GM21360 (cell line): ENCODE measurements at regions not wholly inside any gene's neighbourhood (a gene's known extent, or its start where the extent isn't known, plus 50 kb on each side); places are given as distances from the start of the nearest gene placed in this dataset.

Experiments used
- ATAC-seq: cut with Tn5 transposase; IDR thresholded peaks from one replicate; pipeline ENCODE4 v1.9.1; 2021; ENCODE audit warnings: mild to moderate bottlenecking, moderate library complexity; ENCODE audit not compliant: unreplicated experiment

DNA sequence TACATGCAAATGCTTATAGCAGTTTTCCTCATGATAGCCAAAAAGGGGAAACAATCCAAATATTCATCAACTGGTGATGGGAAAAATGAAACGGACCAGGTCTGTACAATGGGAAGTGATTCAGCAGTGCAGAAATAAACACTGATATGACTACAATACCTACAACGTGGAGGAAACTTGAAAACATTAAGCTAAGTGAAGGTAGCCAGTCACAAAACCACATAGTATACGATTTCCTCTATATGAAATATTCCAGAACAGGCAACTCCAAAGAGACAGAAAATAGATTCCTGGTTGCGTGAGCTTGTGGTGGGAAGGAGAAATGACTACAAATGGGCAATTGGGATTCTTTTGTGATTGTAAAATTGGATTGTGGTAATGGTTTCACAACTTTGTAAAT lies 263.1 kb upstream of the PITRM1 start:
- no peak for ATAC-seq

DNA sequence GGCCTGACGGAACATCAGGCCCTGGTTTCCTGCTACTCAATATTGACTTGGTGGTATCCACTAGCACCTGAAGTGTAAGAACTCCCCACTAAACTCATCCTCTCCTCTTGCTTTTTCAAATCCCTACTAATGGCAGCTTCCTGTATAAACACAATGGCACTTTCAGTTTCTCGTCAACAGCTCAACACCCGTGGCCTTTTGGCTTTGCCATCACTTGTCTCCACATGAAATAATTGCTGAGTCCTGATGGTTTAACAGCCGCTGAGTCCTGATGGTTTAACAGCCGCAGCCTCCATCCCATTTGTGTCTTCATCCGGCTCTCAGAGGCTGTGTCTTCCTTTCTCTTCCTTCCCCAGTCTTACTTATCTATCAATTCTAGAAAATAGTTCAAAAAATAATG lies 261.4 kb upstream of the PITRM1 start:
- ATAC-seq, result no peak

DNA sequence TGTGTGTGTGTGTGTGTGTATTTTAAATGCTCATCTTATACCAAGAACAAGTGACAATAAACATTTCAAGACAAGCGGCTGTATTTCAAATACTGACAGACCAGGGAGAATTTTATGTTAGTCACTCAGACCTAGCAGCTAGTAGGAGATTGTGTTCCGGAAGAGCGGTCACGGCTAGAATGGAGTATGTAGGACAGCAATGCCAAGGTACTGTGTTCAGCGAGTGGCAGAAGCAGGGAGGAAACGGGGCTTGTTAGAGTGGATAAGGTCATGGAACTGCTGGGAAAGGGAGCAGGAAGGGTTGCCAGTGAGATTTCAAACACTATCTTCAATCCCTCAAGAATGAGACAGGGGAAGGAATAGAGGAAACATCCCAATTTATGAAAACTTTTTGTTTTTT lies 260.5 kb upstream of the PITRM1 start:
- no peak for ATAC-seq

DNA sequence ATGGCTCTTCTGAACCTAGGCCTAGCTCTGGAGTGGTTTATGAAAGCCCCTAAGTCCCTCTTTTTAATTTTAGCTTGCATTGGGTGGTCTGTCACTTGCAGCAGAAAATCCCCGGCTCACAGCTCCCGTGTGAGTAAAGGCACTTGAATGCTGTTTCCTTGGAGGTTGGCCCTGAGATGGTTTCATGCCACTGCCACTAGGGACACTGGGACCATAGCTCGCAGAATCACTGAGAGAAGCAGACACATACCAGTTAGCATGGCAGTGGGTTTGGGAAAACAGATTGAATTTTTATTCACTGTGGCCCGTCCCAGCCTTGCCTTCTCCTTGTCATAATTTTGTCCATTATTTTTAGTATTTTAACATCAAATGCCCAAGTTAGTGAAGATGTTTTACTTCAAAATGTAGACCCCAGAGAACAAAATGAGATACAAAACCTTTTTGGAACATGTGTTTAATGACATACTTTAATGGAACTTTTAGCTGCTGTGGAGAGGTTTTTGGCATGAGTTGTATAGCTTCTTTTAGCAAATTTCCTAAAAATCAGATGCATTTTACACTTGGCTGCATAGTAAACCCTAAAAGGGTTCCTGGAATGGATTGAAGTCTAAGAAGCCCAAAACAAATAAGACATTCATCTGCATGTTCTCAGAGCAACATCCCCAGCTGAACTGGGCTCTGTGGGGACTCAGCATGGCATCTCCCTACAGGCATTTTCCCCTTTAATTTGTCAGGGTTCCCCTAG lies 259.7 kb upstream of the PITRM1 start:
- no peak for ATAC-seq

DNA sequence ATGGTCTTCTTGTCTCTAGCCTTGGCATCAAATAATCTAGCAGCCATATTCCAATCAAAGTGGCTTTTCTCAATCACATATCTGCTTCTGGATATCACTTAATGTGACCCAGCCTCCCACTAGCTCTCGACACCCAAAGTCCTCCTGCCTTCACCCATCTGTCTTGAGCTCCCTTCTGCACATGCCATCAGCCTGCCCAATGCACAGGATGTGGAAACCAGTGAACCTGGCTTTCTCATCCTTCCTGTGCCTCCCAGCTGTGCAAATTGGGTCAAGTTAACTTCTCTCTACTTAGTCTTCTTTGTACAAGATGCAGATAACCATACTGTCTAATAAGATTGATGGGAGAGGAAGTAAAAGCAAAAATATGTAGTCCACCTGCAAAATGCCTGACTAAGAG lies 257.9 kb upstream of the PITRM1 start:
- no peak for ATAC-seq

DNA sequence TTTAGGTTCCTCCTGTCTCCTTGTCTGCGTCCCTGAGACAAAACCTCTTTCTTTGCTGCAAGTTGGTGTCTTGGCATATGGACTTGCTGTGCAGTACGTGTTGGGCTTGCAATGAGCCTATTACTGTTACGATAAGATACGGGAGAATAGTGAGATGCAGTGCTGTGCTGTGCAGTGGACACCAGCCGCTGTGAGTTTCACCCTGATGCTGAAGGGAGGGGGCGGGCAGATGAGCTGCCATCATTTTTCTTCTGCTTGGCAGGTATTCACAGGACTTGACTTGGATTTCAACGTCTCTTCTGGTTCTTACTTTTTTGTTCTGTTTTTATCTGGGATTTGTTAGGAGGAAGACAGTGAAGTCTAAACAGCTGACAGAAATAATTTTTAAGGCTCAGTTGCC lies 257.1 kb upstream of the PITRM1 start:
- ATAC-seq, result no peak

DNA sequence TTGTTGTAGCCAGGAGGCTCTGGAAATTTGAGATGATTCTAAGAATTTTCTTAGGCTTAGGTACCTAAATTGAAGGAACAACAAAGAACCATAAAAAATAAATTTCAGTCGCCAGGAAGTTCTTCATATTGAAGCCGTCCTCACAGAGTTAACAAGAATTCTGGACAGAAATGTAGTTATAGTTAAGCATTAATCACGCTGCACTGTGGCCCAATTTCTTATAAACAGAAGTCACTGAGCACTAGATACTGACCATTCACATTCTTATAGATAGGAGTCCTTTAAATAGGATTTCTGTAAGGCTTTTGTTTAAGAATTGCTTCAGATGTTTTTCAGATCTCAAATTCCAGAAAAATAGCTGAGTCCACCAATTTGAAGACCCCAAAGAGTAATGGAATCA lies 256.2 kb upstream of the PITRM1 start:
- no peak for ATAC-seq

DNA sequence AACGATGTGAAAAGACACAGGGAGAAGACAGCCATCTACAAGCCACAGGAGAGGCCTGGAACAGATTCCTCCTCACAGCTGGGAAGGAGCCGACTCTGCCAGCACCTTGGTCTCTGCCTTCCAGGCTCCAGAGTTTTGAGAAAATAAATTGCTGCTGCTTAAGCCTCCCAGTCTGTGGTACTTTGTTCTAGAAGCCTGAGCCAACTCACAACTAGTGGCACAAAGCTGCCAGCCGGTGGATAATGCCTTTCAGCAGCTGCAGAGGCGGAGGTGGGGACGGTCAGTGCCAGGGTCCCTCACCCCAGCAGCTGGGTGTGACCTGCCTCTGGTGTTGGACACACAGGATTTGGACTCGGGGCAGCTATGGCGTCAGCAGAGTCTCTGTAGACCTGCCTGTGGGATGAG lies 255.4 kb upstream of the PITRM1 start:
- ATAC-seq, result no peak

DNA sequence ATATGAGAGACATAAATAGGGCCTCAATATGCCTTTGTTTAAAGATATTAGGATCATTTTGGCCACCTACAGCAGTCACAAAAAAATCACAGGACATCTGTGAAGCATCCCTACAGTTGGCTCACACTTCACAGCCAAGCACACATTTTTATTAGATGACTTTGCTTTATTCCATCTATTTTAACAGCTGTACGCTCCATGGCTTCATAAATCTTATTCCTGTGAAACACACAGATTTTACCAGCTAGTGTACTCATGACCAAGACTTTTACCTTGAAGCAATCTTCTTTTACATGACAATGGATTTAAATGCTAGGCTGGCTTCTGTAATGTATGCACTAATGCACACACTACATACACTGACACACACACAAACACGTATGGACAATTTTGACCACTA lies 254.8 kb upstream of the PITRM1 start:
- no peak for ATAC-seq

DNA sequence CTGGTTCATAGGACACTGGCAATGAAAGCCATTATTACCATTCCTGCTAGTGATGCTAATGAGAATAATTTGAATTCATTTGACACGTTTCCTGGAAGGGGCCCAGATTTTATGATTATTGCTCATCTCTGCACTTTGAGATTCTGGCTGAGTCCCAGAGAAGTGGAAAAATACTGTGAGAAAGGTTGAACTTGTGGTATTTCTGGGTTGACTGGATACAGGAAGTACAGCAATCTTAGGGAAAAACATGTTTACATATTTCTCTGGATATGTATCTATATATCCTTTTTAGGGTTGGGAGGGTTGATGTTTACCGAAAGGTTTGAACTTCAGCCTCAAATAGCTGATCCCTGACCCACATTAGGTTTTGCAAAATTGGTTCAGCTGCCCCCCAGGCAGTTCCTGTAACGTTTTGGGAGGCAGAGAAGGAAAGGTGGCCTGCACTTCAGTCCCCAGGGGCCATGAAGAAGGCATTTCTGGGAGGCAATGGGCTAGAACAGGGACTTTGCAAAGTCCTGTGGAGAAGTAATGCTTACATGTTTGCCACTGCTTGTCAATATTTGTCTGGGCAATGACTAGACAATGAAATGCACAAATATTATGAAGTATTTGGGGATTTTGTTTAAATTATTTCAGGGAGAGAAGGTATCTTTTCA lies 253.7 kb upstream of the PITRM1 start:
- ATAC-seq, result no peak

DNA sequence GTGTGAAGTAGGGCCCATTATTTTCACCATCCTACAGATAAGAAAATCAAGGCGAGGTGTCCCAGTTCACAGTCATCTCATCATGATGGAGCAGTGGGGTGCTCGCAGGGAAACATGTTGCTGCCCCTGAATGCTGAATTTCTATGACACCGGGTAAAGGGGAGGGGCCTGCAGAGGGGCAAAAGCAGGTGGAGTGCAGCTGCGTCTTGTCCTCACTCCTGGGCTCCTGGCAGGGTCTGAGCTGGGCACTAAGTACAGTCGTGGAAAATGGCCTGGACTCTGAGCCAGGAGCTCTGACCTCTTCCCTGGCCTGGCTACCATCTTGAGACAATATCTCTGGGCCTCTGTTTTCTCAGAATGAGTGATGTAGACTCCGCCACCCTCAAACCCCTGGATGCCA lies 253.1 kb upstream of the PITRM1 start:
- no peak for ATAC-seq

DNA sequence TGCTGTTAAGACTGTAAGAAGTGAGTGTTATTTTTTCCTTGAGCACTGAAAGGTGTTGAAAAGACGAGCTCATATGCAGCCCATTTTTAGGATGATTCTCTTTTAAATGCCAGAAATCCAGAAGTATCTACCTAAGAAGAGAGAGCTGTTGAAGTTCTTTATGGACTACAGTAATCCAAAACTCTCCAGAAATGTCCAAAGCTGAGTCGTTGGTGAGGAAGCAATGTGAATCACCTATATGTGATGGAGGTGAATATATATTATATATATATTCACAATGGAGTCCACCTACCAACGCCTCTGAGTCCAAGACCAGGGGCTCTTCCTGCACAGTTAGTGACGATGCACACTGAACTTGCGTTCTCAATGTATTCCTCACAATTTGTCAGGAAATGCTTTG lies 252.7 kb upstream of the PITRM1 start:
- no peak for ATAC-seq

DNA sequence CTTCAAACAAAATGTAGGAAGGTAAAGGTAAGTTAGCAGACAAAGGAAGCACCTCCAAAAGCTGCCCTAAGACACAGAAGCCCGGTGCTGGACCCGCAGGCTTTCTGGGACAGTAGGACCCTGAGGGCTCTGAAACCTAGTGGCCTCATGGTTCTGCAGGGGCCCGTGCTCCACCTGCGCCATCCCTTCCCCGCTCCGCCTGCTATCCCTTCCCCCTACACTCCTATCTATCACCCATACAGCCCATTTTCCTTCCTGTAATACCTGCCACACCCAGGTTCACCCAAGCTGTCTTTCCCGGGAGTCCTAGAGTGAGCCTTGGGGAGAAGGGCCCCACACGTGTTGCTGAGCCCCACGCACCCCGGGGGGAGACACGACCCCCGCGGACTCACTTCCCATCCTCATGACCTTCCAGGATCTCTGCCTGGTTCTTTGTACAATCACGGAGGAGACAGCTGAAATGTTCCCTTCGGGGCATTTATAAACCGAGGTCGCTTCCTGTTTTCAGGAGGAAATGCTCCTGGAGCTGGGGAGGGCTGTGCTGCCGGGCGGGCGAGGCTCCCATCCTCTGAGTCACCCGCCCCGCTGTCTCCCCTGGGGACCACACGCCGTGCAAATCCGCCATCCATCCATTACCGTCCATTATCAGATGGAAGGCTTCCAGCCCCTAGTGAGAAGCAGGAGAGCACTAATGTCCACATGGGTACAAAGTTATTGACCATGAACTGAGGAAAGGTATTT lies 251.7 kb upstream of the PITRM1 start:
- ATAC-seq, result no peak

DNA sequence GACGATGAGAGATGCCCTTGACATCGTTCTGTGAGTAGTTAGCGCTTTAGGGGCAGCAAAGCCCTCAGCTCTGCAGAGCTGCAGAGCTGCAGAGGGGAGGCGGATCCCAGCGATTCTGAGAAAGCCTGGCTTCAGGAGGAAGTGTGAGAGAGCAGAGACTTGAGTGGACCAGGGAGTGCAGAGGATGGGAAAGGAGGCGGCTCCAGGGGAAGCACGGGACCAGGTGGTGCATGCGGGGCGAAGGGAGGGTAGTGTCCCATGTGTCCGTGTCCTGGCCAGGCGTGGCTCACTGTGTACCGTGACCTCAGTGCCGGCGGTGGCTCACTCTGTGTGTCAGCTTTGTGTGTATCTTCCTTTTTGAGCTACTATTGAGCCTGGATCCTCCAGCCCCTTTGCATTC lies 250.8 kb upstream of the PITRM1 start:
- no peak for ATAC-seq

DNA sequence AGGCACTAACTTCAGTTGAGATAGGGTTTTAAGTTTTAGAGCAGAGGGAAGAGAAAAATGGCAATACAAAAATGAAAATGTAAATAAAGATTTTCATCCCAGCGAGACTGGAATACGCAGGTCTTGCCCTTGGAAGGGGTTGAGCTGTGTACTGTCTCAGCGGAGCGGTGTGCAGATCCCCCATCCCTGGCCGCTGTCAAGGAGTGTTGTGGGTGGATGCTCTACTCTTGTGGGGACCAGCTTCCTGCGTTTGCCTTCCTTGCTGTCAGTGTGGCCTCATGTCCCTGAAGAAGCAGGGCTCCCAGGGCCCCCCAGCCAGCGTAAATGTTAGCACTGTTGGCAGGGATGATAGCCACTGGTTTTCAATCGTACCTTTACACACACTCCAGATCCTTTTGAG lies 249.7 kb upstream of the PITRM1 start:
- ATAC-seq, result no peak

DNA sequence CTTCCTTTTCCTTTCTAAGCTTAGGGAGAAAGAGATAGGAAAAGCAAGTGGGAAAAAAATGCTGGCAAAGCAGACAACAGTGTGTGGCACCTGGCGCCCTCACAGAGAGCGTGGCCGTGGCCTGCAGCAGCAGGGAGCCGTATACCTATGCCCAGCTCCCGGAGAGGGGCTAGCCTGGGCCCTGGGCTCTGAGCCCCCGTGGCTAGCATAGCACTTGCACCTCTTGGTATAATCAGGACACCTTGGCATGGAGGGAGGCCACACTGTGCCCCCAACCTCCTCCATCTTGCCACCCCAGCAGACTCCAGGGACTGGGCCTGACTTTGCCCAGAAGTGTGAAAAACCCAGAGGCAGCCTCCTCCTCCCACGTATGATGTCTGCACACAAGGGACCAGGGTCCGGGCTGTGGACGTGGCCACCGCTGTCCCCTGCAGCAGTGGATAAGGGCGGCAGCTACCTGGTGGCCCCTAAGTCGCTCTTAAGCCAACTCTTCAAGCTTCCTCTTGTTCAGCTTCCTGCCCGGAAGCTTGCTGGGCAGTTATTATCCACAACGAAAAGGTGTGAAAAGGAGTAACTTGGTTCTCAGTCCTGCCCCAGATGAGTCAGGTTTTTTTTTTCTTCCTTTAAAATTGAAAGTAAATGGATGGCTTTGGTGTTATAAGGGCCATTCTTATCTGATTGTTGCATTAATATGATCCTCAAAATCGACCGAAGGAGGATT lies 249.1 kb upstream of the PITRM1 start:
- ATAC-seq, result no peak

DNA sequence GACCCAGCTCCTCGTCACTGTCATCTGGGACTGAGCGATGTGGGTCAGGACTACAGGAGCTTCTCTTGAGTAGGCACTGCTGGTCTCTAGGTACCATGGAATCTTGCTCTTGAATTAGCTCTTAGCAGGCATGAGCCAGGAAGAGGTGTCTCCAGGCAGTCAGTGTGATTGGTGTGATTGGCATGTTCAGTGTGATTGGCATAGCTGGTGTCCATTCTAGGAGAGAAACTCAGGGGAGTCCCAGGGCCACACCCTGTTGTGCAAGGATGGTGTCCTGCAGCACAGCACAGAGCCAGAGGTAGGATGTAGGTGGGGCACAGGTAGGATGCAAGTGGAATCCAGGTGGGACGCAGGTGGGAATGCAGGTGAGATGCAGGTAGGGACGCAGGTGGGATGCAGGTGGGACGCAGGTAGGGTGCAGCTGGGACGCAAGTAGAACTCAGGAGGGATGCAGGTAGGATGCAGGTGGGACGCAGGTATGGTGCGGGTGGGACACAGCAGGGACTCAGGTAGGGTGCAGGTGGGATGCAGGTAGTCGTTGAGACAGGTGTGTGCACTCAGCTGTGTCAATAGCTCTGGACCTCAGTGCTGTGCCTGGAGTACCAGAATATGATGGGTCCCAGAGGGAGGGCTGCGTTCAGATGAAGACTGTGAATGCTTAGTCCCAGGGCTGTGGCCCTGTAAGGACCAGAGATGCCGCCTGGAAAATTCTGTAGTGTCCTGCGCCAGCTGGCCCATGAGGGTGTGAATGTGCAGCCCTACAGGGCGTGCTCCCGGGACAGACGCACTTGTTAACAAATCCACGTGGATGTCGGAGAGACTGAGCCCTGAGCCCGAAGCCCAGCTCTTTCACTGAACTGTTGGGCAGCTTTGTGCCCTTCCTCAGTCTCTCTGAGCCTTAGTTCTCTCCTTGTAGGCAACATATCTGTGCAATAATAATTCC lies 248.2 kb upstream of the PITRM1 start:
- no peak for ATAC-seq

DNA sequence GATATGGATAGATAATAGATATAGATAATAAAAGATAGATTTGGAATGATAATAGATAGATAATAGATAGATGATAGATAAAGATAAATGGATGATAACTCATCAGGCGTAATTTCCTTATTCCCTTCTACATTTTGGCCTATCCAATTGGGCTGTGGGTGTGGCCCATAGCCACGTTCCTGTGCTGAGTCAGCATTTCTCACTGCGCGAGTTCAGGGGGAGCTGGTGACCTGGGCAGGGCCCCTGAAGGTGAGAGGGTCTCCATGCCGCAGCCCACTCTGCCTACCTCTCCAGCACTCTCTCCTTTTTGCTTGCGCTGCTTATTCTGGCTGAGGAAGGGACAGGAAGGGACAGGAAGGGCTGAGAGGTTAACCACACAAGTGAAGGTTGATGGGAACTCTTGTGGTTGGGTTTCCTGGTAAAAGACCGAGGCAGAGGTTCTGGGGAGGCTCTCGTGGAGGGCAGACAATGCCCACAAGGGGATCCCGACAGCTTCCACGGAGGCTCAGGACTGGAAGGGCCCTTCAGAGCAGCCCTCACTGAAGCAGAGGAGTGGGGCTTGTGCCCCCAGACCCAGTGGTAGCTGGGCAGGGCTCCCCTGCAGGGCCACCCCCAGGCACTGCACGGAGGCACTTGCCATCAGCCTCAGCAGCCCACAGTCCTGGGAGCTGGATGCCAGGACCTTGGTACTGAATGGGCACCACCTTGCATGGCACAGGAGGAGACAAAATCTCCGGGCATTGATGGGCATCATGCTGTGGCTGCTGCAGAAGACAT lies 247.3 kb upstream of the PITRM1 start:
- ATAC-seq, result no peak

DNA sequence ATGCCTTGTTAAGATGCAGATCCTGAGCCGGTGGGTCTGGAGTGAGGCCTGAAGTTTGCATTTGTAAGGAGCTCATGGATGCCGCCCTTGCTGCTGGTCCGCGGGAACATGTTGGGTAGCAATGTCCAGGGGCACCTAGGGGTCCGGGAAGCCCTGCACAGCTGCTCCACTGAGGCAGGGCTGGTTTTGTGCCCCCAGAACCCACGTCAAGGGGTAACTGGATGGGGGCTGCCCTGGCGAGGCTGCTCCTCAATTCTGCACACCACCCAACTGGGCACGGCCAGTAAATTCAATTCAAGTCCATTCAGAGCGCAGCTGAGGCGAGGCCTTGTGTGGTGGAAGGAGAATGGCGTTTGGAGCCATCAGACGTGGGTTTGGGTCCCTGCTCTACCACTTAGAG lies 246.3 kb upstream of the PITRM1 start:
- ATAC-seq, result no peak
